Activated CD8-positive, alpha-beta T cell treated with anti-CD3 and anti-CD28 coated beads for 36 hours (primary cell): ENCODE measurements at regions not wholly inside any gene's neighbourhood (a gene's known extent, or its start where the extent isn't known, plus 50 kb on each side); places are given as distances from the start of the nearest gene placed in this dataset.

Experiments used
- ATAC-seq: fragments of 200-7000 bp; cut with Tn5 transposase; one replicate; pipeline ENCODE4 v1.10.0; 2021; ENCODE audit warnings: mild to moderate bottlenecking, moderate library complexity
- CTCF ChIA-PET: fragments of 350-600 bp; sonication (Branson Sonifier 250); formaldehyde crosslinking; loops from one replicate; lab custom pipeline; 2021; ENCODE audit warnings: antibody characterized with exemption; lab: Charles Lee
- POLR2A ChIA-PET: fragments of 350-600 bp; sonication (Branson Sonifier 250); formaldehyde crosslinking; loops from one replicate; lab custom pipeline; 2021; ENCODE audit warnings: antibody characterized with exemption; lab: Charles Lee
- DNase-seq: peaks from one replicate; pipeline ENCODE4 v3.0.0-alpha.2; 2020
- H3K27ac Mint-ChIP-seq: one replicate; pipeline ENCODE4 v1.8.0; 2021; ENCODE audit warnings: mild to moderate bottlenecking, mixed read lengths
- H3K27me3 Mint-ChIP-seq: one replicate; pipeline ENCODE4 v1.8.0; 2021; ENCODE audit warnings: mixed read lengths
- H3K36me3 Mint-ChIP-seq: one replicate; pipeline ENCODE4 v1.8.0; 2021; ENCODE audit warnings: low read depth, mixed read lengths
- H3K4me1 Mint-ChIP-seq: one replicate; pipeline ENCODE4 v1.8.0; 2021; ENCODE audit warnings: low read depth, mixed read lengths
- H3K4me3 Mint-ChIP-seq: one replicate; pipeline ENCODE4 v1.8.0; 2021; ENCODE audit warnings: mild to moderate bottlenecking, moderate library complexity, mixed read lengths
- H3K9me3 Mint-ChIP-seq: one replicate; pipeline ENCODE4 v1.8.0; 2021; ENCODE audit warnings: mixed read lengths
- intact Hi-C: fragments of 100-400 bp; cut with micrococcal nuclease; formaldehyde crosslinking; loops from one replicate; pipeline ENCODE4 v1.10.0; 2022
- TF ChIP-seq, protein P1 (sequence below): fragments of 200-600 bp; IDR thresholded peaks from one replicate; pipeline ENCODE4 v1.8.0; 2022; ENCODE audit warnings: antibody characterized with exemption, mild to moderate bottlenecking

DNA sequence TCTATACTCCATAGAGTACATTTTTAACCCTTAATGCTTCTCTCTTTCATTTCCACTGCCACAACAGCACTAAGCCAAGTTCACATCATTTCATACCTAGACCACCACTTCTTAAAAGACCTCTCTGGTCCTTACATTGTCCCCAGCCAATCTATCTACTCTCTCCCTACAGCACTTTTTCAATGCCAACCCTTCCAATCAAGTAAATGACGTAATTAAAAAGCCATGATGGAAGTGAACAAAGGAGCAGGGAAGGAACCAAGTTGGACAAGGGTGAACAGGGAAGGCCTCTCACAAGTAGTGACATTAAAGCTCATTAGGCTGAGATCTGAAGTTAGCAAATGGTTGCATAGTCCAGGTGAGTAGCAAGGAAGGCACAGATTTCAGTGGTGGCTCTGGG is 195.1 kb upstream of the CCDC150 start:
- H3K4me3 Mint-ChIP-seq: no peak overlapping the region
- POLR2A ChIA-PET: interaction anchor here (0.7 kb wide), 1 partner anchor 1275 kb away, joined by 3 read pairs; no protein-coding TSS in a partner anchor
- H3K36me3 Mint-ChIP-seq: no peaks in the 10 kb centered on the region
- DNase-seq (no peak), ATAC-seq (no peak)
- no peaks in the 10 kb centered on the region for H3K9me3 Mint-ChIP-seq
- no peaks in the 10 kb centered on the region for H3K27me3 Mint-ChIP-seq
- intact Hi-C loops: no loop called here
- TF ChIP-seq, protein P1, sequence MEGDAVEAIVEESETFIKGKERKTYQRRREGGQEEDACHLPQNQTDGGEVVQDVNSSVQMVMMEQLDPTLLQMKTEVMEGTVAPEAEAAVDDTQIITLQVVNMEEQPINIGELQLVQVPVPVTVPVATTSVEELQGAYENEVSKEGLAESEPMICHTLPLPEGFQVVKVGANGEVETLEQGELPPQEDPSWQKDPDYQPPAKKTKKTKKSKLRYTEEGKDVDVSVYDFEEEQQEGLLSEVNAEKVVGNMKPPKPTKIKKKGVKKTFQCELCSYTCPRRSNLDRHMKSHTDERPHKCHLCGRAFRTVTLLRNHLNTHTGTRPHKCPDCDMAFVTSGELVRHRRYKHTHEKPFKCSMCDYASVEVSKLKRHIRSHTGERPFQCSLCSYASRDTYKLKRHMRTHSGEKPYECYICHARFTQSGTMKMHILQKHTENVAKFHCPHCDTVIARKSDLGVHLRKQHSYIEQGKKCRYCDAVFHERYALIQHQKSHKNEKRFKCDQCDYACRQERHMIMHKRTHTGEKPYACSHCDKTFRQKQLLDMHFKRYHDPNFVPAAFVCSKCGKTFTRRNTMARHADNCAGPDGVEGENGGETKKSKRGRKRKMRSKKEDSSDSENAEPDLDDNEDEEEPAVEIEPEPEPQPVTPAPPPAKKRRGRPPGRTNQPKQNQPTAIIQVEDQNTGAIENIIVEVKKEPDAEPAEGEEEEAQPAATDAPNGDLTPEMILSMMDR: no peak
- H3K4me1 Mint-ChIP-seq: no peaks in the 10 kb centered on the region
- CTCF ChIA-PET: interaction anchor here (0.7 to 2.6 kb wide), 2 partner anchors 9 to 366 kb away, joined by 3 to 15 read pairs; no protein-coding TSS in a partner anchor
- no peak overlapping the region for H3K27ac Mint-ChIP-seq

DNA sequence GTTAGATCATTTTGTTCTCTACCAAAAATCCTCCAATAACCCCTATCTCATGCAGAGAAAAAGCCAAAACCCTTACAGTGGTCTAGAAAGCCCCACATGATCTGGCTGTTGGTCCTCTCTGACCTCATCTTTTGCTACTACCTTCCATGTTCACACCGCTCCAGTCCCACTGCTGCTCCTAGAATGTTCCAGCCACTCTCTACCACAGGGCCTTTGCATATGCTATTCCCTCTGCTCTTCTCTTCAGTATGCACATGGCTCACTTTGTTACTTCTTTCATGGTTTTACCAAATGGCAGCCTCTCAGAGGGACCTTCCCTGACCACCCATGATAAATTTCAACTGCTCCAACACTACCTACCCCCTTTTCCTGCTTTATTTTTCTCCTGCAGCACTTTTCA is 193.5 kb upstream of the CCDC150 start:
- CTCF ChIA-PET: no interaction called here
- intact Hi-C loops: no loop called here
- no peak for DNase-seq

DNA sequence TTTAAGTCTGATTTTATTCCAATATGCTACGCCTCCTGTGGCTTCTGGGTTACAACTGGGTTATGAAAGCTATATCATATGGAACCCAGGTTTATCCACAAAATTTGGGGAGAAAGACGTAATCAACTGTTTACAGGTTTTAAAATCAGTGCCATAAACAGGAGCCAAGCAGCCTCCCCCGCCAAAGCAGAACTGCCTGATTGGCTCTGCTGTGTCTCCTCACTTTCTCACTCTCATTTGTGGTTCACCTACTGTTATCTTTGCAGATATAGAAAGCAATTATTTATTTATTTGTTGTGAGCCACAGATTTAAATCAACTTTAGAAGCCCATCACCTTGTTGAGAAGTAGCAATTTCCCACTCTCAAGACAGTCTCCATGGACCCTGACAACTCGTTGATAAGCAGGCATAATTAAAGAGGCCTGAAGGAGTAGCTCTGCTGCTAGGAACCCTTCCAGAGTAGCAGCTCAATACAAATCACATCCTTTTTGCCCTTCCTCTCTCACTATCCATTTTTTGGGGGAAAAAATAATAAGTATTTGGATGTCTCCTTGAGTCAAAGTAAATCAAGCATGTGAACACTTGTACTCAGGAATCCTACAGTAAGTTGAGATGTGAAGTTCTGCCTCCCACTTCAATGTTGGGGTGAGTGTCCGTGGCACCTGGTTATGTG is 191.0 kb upstream of the CCDC150 start:
- intact Hi-C loops: no loop called here
- CTCF ChIA-PET: interaction anchor here (1.0 kb wide), 1 partner anchor 371 kb away, joined by 3 read pairs; no protein-coding TSS in a partner anchor

More for the DNA sequence above, 193.5 kb upstream of the CCDC150 start:
- H3K27me3 Mint-ChIP-seq: peaks cover 4% of the 10 kb centered on the region
- no peaks in the 10 kb centered on the region for H3K36me3 Mint-ChIP-seq
- no peak for ATAC-seq
- H3K9me3 Mint-ChIP-seq: no peaks in the 10 kb centered on the region
- H3K27ac Mint-ChIP-seq: no peak overlapping the region
- no peak overlapping the region for H3K4me3 Mint-ChIP-seq
- H3K4me1 Mint-ChIP-seq: no peaks in the 10 kb centered on the region
- POLR2A ChIA-PET: no interaction called here
- TF ChIP-seq, protein P1: no peak

DNA sequence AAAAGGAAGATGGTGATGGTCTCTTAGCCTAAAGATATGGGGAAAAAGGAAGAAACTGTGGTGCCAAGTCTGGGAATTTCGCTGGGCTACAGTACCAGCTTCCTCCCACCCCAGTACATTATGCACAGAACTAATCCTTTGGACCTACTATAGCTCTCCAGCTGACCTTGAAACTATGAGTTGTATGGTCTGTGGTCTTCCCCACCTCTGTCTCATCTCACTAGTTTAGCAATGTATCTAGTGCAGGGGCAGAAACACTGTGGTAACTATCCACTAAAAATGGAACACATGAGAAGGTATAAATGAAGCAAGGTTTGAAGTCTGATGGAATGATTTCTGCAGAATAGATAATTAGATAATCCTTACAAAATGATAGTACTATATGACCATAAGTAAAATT is 190.4 kb upstream of the CCDC150 start:
- no peaks in the 10 kb centered on the region for H3K9me3 Mint-ChIP-seq
- ChIA-PET CTCF (no interaction called here), POLR2A (no interaction called here)
- H3K4me3 Mint-ChIP-seq: no peak overlapping the region
- DNase-seq (no peak), ATAC-seq (no peak)
- peaks cover 3% of the 10 kb centered on the region for H3K4me1 Mint-ChIP-seq
- H3K27me3 Mint-ChIP-seq: peaks cover 4% of the 10 kb centered on the region
- TF ChIP-seq, protein P1: no peak
- H3K36me3 Mint-ChIP-seq: no peaks in the 10 kb centered on the region
- no peak overlapping the region for H3K27ac Mint-ChIP-seq
- intact Hi-C loops: no loop called here

More for the DNA sequence above, 191.0 kb upstream of the CCDC150 start:
- DNase-seq: no peak
- peaks cover 3% of the 10 kb centered on the region for H3K4me1 Mint-ChIP-seq
- H3K36me3 Mint-ChIP-seq: no peaks in the 10 kb centered on the region
- POLR2A ChIA-PET: no interaction called here
- H3K27me3 Mint-ChIP-seq: peaks cover 4% of the 10 kb centered on the region
- H3K9me3 Mint-ChIP-seq: no peaks in the 10 kb centered on the region
- H3K27ac Mint-ChIP-seq: no peak overlapping the region
- TF ChIP-seq, protein P1: no peak
- ATAC-seq: no peak
- H3K4me3 Mint-ChIP-seq: no peak overlapping the region

DNA sequence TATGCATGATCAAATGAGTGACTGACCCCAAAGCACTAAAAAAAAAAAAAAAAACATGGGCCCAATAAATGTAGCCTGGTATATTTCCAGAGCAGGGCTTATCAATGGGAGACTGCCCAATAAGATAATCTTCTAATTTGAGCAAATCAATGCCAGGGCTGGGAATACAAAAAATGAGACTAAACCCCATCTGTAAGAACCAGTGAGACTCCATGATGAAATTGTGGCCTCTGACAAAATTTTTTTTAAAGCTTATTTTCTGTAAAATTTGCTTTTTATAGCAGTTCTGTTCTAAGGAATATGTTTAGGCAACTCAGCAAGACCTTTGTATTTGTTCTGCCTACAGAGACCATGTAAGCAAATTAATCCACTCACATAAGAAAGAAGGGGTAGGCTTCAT is 186.8 kb upstream of the CCDC150 start:
- peaks cover 3% of the 10 kb centered on the region for H3K4me1 Mint-ChIP-seq
- H3K27ac Mint-ChIP-seq: no peak overlapping the region
- ATAC-seq (no peak), DNase-seq (no peak)
- H3K27me3 Mint-ChIP-seq: peaks cover 14% of the 10 kb centered on the region
- no peak overlapping the region for H3K4me3 Mint-ChIP-seq
- H3K9me3 Mint-ChIP-seq: no peaks in the 10 kb centered on the region
- ChIA-PET POLR2A (interaction anchor here (1.3 kb wide), 1 partner anchor 119 kb away, joined by 3 read pairs; no protein-coding TSS in a partner anchor), CTCF (interaction anchor here (0.8 to 3.6 kb wide), 40 partner anchors 8 to 595 kb away, joined by 3 to 63 read pairs (median 6); partner anchors contain the start of genes DNAH7 and HECW2)
- TF ChIP-seq, protein P1: no peak
- H3K36me3 Mint-ChIP-seq: no peaks in the 10 kb centered on the region
- intact Hi-C loops: loop anchor here (5.0 to 10.0 kb wide), 2 partner anchors 118 to 375 kb away; no protein-coding TSS in a partner anchor
